ENCODE measurements at regions not wholly inside any gene's neighbourhood (a gene's known extent, or its start where the extent isn't known, plus 50 kb on each side); places are given as distances from the start of the nearest gene placed in this dataset.

DNA sequence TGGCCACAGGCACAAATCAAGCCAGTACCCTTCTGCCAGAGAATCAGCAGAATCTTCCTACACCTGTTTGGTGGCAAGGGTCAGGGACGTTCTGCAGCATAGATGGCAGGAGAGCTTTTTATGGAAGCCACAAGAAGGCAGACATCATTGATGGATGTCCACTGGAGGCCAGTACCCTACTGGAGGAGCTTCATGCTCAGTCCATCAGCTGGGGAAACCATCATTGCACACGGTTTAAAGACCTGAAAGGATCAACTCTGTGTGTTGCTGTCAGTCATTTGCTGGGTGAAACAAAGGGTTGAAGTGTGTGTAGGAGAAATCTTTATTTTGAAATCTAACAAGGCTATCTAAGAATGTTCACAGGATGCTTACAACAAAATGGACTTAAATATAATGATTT is 158.9 kb upstream of the SASH1 start:
- TF ChIP-seq, protein P1, sequence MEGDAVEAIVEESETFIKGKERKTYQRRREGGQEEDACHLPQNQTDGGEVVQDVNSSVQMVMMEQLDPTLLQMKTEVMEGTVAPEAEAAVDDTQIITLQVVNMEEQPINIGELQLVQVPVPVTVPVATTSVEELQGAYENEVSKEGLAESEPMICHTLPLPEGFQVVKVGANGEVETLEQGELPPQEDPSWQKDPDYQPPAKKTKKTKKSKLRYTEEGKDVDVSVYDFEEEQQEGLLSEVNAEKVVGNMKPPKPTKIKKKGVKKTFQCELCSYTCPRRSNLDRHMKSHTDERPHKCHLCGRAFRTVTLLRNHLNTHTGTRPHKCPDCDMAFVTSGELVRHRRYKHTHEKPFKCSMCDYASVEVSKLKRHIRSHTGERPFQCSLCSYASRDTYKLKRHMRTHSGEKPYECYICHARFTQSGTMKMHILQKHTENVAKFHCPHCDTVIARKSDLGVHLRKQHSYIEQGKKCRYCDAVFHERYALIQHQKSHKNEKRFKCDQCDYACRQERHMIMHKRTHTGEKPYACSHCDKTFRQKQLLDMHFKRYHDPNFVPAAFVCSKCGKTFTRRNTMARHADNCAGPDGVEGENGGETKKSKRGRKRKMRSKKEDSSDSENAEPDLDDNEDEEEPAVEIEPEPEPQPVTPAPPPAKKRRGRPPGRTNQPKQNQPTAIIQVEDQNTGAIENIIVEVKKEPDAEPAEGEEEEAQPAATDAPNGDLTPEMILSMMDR (IDR thresholded peaks at IDR 0.05): no peak
- no peak for TF ChIP-seq POLR2A (IDR thresholded peaks at IDR 0.05)

Measured in esophagus squamous epithelium (tissue), 4 donors.